Transverse colon (tissue), 3 donors: ENCODE measurements at regions not wholly inside any gene's neighbourhood (a gene's known extent, or its start where the extent isn't known, plus 50 kb on each side); places are given as distances from the start of the nearest gene placed in this dataset.

Experiments used
- CTCF ChIP-seq, 5 experiments: fragments of 200-600 bp in 3 of 5; fragments of 450-650 bp in 2 of 5; sonication (generic) in 3 of 5; IDR thresholded peaks; 1 replicate in 2 of 5; 2 replicates in 3 of 5; pipeline ENCODE4 v1.5.1; 2016 to 2017; ENCODE audit warnings: antibody characterized with exemption in 5 of 5, inconsistent platforms in 3 of 5, mild to moderate bottlenecking in 2 of 5, moderate library complexity in 1 of 5
- POLR2A ChIP-seq: fragments of 450-650 bp; IDR thresholded peaks from one replicate; pipeline ENCODE4 v1.6.1; 2016; ENCODE audit warnings: antibody characterized with exemption, mild to moderate bottlenecking, moderate library complexity

GRCh38 chr7:7032221-7032620 lies 150.1 kb upstream of the C1GALT1 start:
- TF ChIP-seq CTCF (IDR thresholded peaks at IDR 0.05) (no peak), POLR2A (no peak)
